ENCODE measurements at regions not wholly inside any gene's neighbourhood (a gene's known extent, or its start where the extent isn't known, plus 50 kb on each side); places are given as distances from the start of the nearest gene placed in this dataset.

DNA sequence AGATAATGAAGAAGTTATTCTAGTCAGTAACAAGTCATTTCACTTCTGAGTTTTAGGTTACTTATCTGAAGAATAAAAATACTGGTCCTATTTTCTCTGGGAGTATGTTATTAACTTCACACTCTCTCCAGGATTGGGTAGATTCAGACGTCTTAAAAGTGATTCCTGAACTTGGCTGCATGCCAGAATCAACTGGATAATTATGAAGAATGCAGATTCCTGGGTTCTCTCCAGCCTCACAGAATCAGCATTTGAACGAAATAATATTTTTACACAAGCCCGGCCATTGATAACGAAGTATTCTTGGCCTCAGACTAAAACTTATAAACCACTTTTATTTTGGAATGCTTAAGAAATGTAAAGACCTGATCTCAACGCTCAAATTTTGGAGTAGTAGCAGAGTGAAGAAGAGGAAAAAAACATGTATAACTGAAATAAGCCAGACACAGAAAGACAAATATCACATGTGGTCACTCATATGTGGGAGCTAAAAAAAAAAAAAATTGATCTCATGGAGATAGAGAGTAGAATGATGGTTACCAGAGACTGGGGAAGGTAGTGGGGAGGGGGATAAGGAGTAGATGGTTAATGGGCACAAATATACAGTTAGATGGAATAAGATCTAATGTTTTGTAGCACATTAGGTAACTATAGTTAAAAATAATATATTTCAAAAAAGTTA, 507.3 kb downstream of the ISL1 start:
- Histone ChIP-seq H3K4me1 (ENCODE audit: insufficient read depth, low read length, poor library complexity, severe bottlenecking) (no peaks in the 10 kb centered on the region), H3K27me3 (ENCODE audit: insufficient read depth, low read length, poor library complexity, severe bottlenecking) (no peaks in the 10 kb centered on the region), H3K36me3 (ENCODE audit: insufficient read depth, low read length) (no peaks in the 10 kb centered on the region), H3K9me2 (replicated peaks; ENCODE audit: low read depth, low read length) (no peaks in the 10 kb centered on the region), H3K4me2 (ENCODE audit: low read depth, low read length, poor library complexity, severe bottlenecking) (no peak overlapping the region), H3F3A (ENCODE audit: low read depth) (no peaks in the 10 kb centered on the region), H4K20me1 (ENCODE audit: insufficient read depth, low read length, poor library complexity, severe bottlenecking) (no peaks in the 10 kb centered on the region), H2AFZ (ENCODE audit: low read length) (no peak overlapping the region), H3K4me3 (ENCODE audit: low read length, poor library complexity, severe bottlenecking) (no peak overlapping the region), H3K9me3 (ENCODE audit: insufficient read depth, low read depth, low read length) (no peaks in the 10 kb centered on the region), H3K79me2 (ENCODE audit: insufficient read depth, low read length) (no peaks in the 10 kb centered on the region), H3K9ac (ENCODE audit: low read depth, low read length, poor library complexity, severe bottlenecking) (no peak overlapping the region)
- TF ChIP-seq, protein P1, sequence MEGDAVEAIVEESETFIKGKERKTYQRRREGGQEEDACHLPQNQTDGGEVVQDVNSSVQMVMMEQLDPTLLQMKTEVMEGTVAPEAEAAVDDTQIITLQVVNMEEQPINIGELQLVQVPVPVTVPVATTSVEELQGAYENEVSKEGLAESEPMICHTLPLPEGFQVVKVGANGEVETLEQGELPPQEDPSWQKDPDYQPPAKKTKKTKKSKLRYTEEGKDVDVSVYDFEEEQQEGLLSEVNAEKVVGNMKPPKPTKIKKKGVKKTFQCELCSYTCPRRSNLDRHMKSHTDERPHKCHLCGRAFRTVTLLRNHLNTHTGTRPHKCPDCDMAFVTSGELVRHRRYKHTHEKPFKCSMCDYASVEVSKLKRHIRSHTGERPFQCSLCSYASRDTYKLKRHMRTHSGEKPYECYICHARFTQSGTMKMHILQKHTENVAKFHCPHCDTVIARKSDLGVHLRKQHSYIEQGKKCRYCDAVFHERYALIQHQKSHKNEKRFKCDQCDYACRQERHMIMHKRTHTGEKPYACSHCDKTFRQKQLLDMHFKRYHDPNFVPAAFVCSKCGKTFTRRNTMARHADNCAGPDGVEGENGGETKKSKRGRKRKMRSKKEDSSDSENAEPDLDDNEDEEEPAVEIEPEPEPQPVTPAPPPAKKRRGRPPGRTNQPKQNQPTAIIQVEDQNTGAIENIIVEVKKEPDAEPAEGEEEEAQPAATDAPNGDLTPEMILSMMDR (conservative IDR thresholded peaks at IDR 0.05; ENCODE audit: low read length): no peak

DNA sequence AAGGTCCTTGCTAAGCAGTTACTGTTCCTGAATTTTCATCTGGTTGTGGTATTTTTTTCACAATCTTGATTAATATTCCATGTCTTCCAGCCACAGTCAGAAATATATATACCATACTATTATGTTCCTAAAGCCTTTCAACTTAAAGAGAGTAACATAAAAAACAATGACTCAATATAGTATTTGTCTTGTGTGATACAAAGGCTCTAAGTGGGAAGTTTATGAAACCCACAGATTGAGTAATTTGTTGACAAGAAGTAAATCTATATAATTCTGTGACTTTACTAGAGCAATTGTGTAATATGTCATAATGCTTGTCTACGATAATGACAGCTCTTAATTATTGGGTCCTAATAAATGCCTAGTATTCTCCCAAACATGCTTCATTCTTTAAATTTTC, 509.4 kb downstream of the ISL1 start:
- no peaks in the 10 kb centered on the region for H3F3A ChIP-seq (ENCODE audit: low read depth)
- H3K4me1 ChIP-seq (ENCODE audit: insufficient read depth, low read length, poor library complexity, severe bottlenecking): no peaks in the 10 kb centered on the region
- H3K36me3 ChIP-seq (ENCODE audit: insufficient read depth, low read length): no peaks in the 10 kb centered on the region
- no peaks in the 10 kb centered on the region for H3K9me2 ChIP-seq (replicated peaks; ENCODE audit: low read depth, low read length)
- no peaks in the 10 kb centered on the region for H3K9me3 ChIP-seq (ENCODE audit: insufficient read depth, low read depth, low read length)
- no peaks in the 10 kb centered on the region for H4K20me1 ChIP-seq (ENCODE audit: insufficient read depth, low read length, poor library complexity, severe bottlenecking)
- H2AFZ ChIP-seq (ENCODE audit: low read length): no peak overlapping the region
- H3K79me2 ChIP-seq (ENCODE audit: insufficient read depth, low read length): no peaks in the 10 kb centered on the region
- no peaks in the 10 kb centered on the region for H3K27me3 ChIP-seq (ENCODE audit: insufficient read depth, low read length, poor library complexity, severe bottlenecking)
- no peak overlapping the region for H3K4me3 ChIP-seq (ENCODE audit: low read length, poor library complexity, severe bottlenecking)
- no peak overlapping the region for H3K9ac ChIP-seq (ENCODE audit: low read depth, low read length, poor library complexity, severe bottlenecking)
- H3K4me2 ChIP-seq (ENCODE audit: low read depth, low read length, poor library complexity, severe bottlenecking): no peak overlapping the region
- TF ChIP-seq EZH2phosphoT487 (IDR thresholded peaks at IDR 0.05; ENCODE audit: borderline replicate concordance): no peak
- TF ChIP-seq, protein P1 (conservative IDR thresholded peaks at IDR 0.05; ENCODE audit: low read length): no peak

- no peaks in the 10 kb centered on the region for H3K9me2 ChIP-seq (replicated peaks; ENCODE audit: low read depth, low read length)
Measured at GRCh38 chr5:51895834-51896233, 512.6 kb downstream of the ISL1 start.

GRCh38 chr5:51902512-51902911, 519.3 kb downstream of the ISL1 start:
- Histone ChIP-seq H3K79me2 (ENCODE audit: insufficient read depth, low read length) (no peaks in the 10 kb centered on the region), H3K9me2 (replicated peaks; ENCODE audit: low read depth, low read length) (no peaks in the 10 kb centered on the region), H3K4me2 (ENCODE audit: low read depth, low read length, poor library complexity, severe bottlenecking) (no peak overlapping the region), H2AFZ (ENCODE audit: low read length) (no peak overlapping the region), H3K9ac (ENCODE audit: low read depth, low read length, poor library complexity, severe bottlenecking) (no peak overlapping the region), H3K4me3 (ENCODE audit: low read length, poor library complexity, severe bottlenecking) (no peak overlapping the region), H4K20me1 (ENCODE audit: insufficient read depth, low read length, poor library complexity, severe bottlenecking) (no peaks in the 10 kb centered on the region), H3F3A (ENCODE audit: low read depth) (no peaks in the 10 kb centered on the region), H3K27me3 (ENCODE audit: insufficient read depth, low read length, poor library complexity, severe bottlenecking) (no peaks in the 10 kb centered on the region), H3K36me3 (ENCODE audit: insufficient read depth, low read length) (no peaks in the 10 kb centered on the region), H3K9me3 (ENCODE audit: insufficient read depth, low read depth, low read length) (no peaks in the 10 kb centered on the region), H3K4me1 (ENCODE audit: insufficient read depth, low read length, poor library complexity, severe bottlenecking) (no peaks in the 10 kb centered on the region)
- TF ChIP-seq EZH2phosphoT487 (IDR thresholded peaks at IDR 0.05; ENCODE audit: borderline replicate concordance): no peak
- TF ChIP-seq, protein P1 (conservative IDR thresholded peaks at IDR 0.05; ENCODE audit: low read length): no peak

More at GRCh38 chr5:51895834-51896233, 512.6 kb downstream of the ISL1 start:
- no peaks in the 10 kb centered on the region for H3K36me3 ChIP-seq (ENCODE audit: insufficient read depth, low read length)
- no peaks in the 10 kb centered on the region for H3F3A ChIP-seq (ENCODE audit: low read depth)
- H3K4me3 ChIP-seq (ENCODE audit: low read length, poor library complexity, severe bottlenecking): no peak overlapping the region
- H3K79me2 ChIP-seq (ENCODE audit: insufficient read depth, low read length): no peaks in the 10 kb centered on the region
- H3K27me3 ChIP-seq (ENCODE audit: insufficient read depth, low read length, poor library complexity, severe bottlenecking): no peaks in the 10 kb centered on the region
- no peak overlapping the region for H2AFZ ChIP-seq (ENCODE audit: low read length)
- no peak for TF ChIP-seq EZH2phosphoT487 (IDR thresholded peaks at IDR 0.05; ENCODE audit: borderline replicate concordance)
- H3K4me2 ChIP-seq (ENCODE audit: low read depth, low read length, poor library complexity, severe bottlenecking): no peak overlapping the region
- no peaks in the 10 kb centered on the region for H3K4me1 ChIP-seq (ENCODE audit: insufficient read depth, low read length, poor library complexity, severe bottlenecking)
- H4K20me1 ChIP-seq (ENCODE audit: insufficient read depth, low read length, poor library complexity, severe bottlenecking): no peaks in the 10 kb centered on the region
- H3K9ac ChIP-seq (ENCODE audit: low read depth, low read length, poor library complexity, severe bottlenecking): no peak overlapping the region
- H3K9me3 ChIP-seq (ENCODE audit: insufficient read depth, low read depth, low read length): no peaks in the 10 kb centered on the region
